ENCODE measurements at regions not wholly inside any gene's neighbourhood (a gene's known extent, or its start where the extent isn't known, plus 50 kb on each side); places are given as distances from the start of the nearest gene placed in this dataset.
"Not testable (repeated sequence)": the region's sequence is repeated elsewhere in the genome, so short reads cannot be mapped to it uniquely, and the experiment has no call there.

GRCh38 chr5:165349735-165350134, 1844.3 kb downstream of the MAT2B start:
- no peak for DNase-seq

- no peak for DNase-seq
Observed at GRCh38 chr5:165351342-165351741, 1845.9 kb downstream of the MAT2B start.

GRCh38 chr5:165360366-165360765, 1854.9 kb downstream of the MAT2B start:
- DNase-seq, result no peak

- DNase-seq, result no peak
Observed at GRCh38 chr5:165360784-165361542, 1855.5 kb downstream of the MAT2B start.

GRCh38 chr5:165370233-165370632, 1864.8 kb downstream of the MAT2B start:
- DNase-seq, result no peak

- no peak for DNase-seq
Observed at GRCh38 chr5:165370794-165371193, 1865.4 kb downstream of the MAT2B start.

GRCh38 chr5:165375201-165375600, 1869.8 kb downstream of the MAT2B start:
- DNase-seq, result no peak

- no peak for DNase-seq
Observed at GRCh38 chr5:165393839-165394238, 1888.4 kb downstream of the MAT2B start.

- DNase-seq, result no peak
Observed at GRCh38 chr5:165397516-165397915, 1892.1 kb downstream of the MAT2B start.

GRCh38 chr5:165400086-165400485, 1894.7 kb downstream of the MAT2B start:
- DNase-seq, result no peak

- no peak for DNase-seq
Observed at GRCh38 chr5:165404917-165405316, 1899.5 kb downstream of the MAT2B start.

GRCh38 chr5:165405340-165405739, 1899.9 kb downstream of the MAT2B start:
- no peak for DNase-seq

GRCh38 chr5:165407352-165407751, 1901.9 kb downstream of the MAT2B start:
- DNase-seq, result no peak

GRCh38 chr5:165410476-165410875, 1905.1 kb downstream of the MAT2B start:
- DNase-seq, result no peak

GRCh38 chr5:165411532-165411931, 1906.1 kb downstream of the MAT2B start:
- DNase-seq, result not testable (repeated sequence)

- no peak for DNase-seq
Observed at GRCh38 chr5:165420493-165420892, 1915.1 kb downstream of the MAT2B start.

- DNase-seq, result no peak
Observed at GRCh38 chr5:165423697-165424299, 1918.4 kb downstream of the MAT2B start.

- no peak for DNase-seq
Observed at GRCh38 chr5:165425594-165425993, 1920.2 kb downstream of the MAT2B start.

- DNase-seq, result no peak
Observed at GRCh38 chr5:165448753-165449152, 1943.3 kb downstream of the MAT2B start.

GRCh38 chr5:165457859-165458481, 1952.6 kb downstream of the MAT2B start:
- DNase-seq, result peak; percentile 3

GRCh38 chr5:165459232-165459631, 1953.8 kb downstream of the MAT2B start:
- no peak for DNase-seq

- no peak for DNase-seq
Observed at GRCh38 chr5:165460911-165461310, 1955.5 kb downstream of the MAT2B start.

GRCh38 chr5:165477546-165477945, 1972.1 kb downstream of the MAT2B start:
- DNase-seq, result no peak

- DNase-seq, result no peak
Observed at GRCh38 chr5:165495829-165496380, 1990.5 kb downstream of the MAT2B start.

All from midbrain (tissue), 1 donor.